IMR-90 (cell line): ENCODE measurements at regions not wholly inside any gene's neighbourhood (a gene's known extent, or its start where the extent isn't known, plus 50 kb on each side); places are given as distances from the start of the nearest gene placed in this dataset.

Experiments
- ATAC-seq: fragments of 200-7000 bp; cut with Tn5 transposase; 2 replicates; pipeline ENCODE4 v1.9.1; 2020; ENCODE audit warnings: low read depth, mild to moderate bottlenecking, moderate library complexity
- BruUV-seq: library from RNA; stranded (reverse); fragments of 400-500 nt; replicated peaks from 2 replicates; lab custom pipeline; 2021; lab: Mats Ljungman, UMichigan
- CTCF ChIA-PET: fragments of 300-600 bp; formaldehyde crosslinking; extraction: SDS; loops from one replicate; lab custom pipeline; 2021; ENCODE audit warnings: antibody characterized with exemption; lab: Yijun Ruan, JAX
- POLR2A ChIA-PET: fragments of 300-600 bp; sonication (Branson Sonifier 250); formaldehyde crosslinking; loops from one replicate; lab custom pipeline; 2022; ENCODE audit warnings: antibody characterized with exemption; ENCODE audit not compliant: unreplicated experiment; lab: Charles Lee
- DNase-seq: peaks from one replicate; pipeline ENCODE4 v3.0.0; 2013
- H2AFZ ChIP-seq: replicated peaks from 2 replicates; pipeline ENCODE3; 2013; ENCODE audit warnings: low read length, mild to moderate bottlenecking; ENCODE audit not compliant: poor library complexity
- H2AK5ac ChIP-seq: 2 replicates; pipeline ENCODE4 v1.6.1; 2013; ENCODE audit warnings: low read depth, low read length, inconsistent platforms
- H2AK9ac ChIP-seq: replicated peaks from 2 replicates; pipeline ENCODE3; 2013; ENCODE audit warnings: mild to moderate bottlenecking, low read depth, low read length, moderate library complexity; ENCODE audit not compliant: poor library complexity
- H2BK120ac ChIP-seq: 2 replicates; pipeline ENCODE4 v1.6.1; 2013; ENCODE audit warnings: low read depth, low read length, inconsistent platforms
- H2BK15ac ChIP-seq: 3 replicates; pipeline ENCODE4 v1.6.1; 2013; ENCODE audit warnings: low read depth, low read length, inconsistent platforms
- H2BK20ac ChIP-seq: 2 replicates; pipeline ENCODE4 v1.6.1; 2013; ENCODE audit warnings: low read depth, mild to moderate bottlenecking, inconsistent platforms, low read length, moderate library complexity
- H2BK5ac ChIP-seq: 2 replicates; pipeline ENCODE4 v1.6.1; 2013; ENCODE audit warnings: mild to moderate bottlenecking, low read depth, low read length, inconsistent platforms; ENCODE audit not compliant: poor library complexity, severe bottlenecking
- H3K14ac ChIP-seq: replicated peaks from 2 replicates; pipeline ENCODE4 v1.6.1; 2013; ENCODE audit warnings: low read depth, low read length, inconsistent platforms
- H3K18ac ChIP-seq: 2 replicates; pipeline ENCODE4 v1.6.1; 2013; ENCODE audit warnings: low read depth, low read length, control low read depth
- H3K23ac ChIP-seq: 2 replicates; pipeline ENCODE4 v1.6.1; 2013; ENCODE audit warnings: low read depth, low read length, inconsistent platforms
- H3K27ac ChIP-seq: 2 replicates; pipeline ENCODE4 v1.5.1; 2013; ENCODE audit warnings: mild to moderate bottlenecking, control low read depth, low read length; ENCODE audit not compliant: insufficient read depth
- H3K27me3 ChIP-seq: 2 replicates; pipeline ENCODE4 v1.6.1; 2013; ENCODE audit warnings: low read length; ENCODE audit not compliant: control insufficient read depth, insufficient read depth
- H3K36me3 ChIP-seq: 2 replicates; pipeline ENCODE4 v1.6.1; 2013; ENCODE audit warnings: low read length, mixed read lengths; ENCODE audit not compliant: control insufficient read depth, insufficient read depth
- H3K4ac ChIP-seq: 2 replicates; pipeline ENCODE4 v1.6.1; 2013; ENCODE audit warnings: low read depth, low read length, inconsistent platforms
- H3K4me1 ChIP-seq: 2 replicates; pipeline ENCODE4 v1.6.1; 2013; ENCODE audit warnings: low read length, mixed read lengths; ENCODE audit not compliant: control insufficient read depth, insufficient read depth
- H3K4me2 ChIP-seq: 2 replicates; pipeline ENCODE4 v1.6.1; 2013; ENCODE audit warnings: low read depth, mild to moderate bottlenecking, control low read depth, low read length, moderate library complexity
- H3K4me3 ChIP-seq: 2 replicates; pipeline ENCODE4 v1.5.1; 2013; ENCODE audit warnings: low read depth, mild to moderate bottlenecking, control low read depth, low read length, moderate library complexity; ENCODE audit not compliant: insufficient read depth
- H3K56ac ChIP-seq: 2 replicates; pipeline ENCODE4 v1.6.1; 2013; ENCODE audit warnings: low read length, inconsistent platforms; ENCODE audit not compliant: insufficient read depth; ENCODE audit errors: extremely low read depth
- H3K79me1 ChIP-seq, 2 experiments: 2 replicates each; pipeline ENCODE4 v1.6.1; 2013; ENCODE audit warnings: low read length in 2 of 2, inconsistent platforms in 1 of 2, low read depth in 1 of 2
- H3K9ac ChIP-seq: 2 replicates; pipeline ENCODE4 v1.6.1; 2013; ENCODE audit warnings: low read depth, low read length, control low read depth
- H3K9me1 ChIP-seq: 2 replicates; pipeline ENCODE4 v1.6.1; 2013; ENCODE audit warnings: low read length, inconsistent platforms; ENCODE audit not compliant: insufficient read depth
- H3K9me3 ChIP-seq: 2 replicates; pipeline ENCODE4 v1.6.1; 2013; ENCODE audit warnings: low read length; ENCODE audit not compliant: control insufficient read depth, insufficient read depth
- H4K20me1 ChIP-seq: 2 replicates; pipeline ENCODE4 v1.6.1; 2013; ENCODE audit warnings: low read length, inconsistent platforms; ENCODE audit not compliant: insufficient read depth
- H4K5ac ChIP-seq: 2 replicates; pipeline ENCODE4 v1.6.1; 2013; ENCODE audit warnings: mild to moderate bottlenecking, low read depth, low read length, control low read depth
- H4K8ac ChIP-seq, 2 experiments: 2 replicates each; pipeline ENCODE4 v1.6.1; 2013; ENCODE audit warnings: low read depth in 2 of 2, low read length in 2 of 2, control low read depth in 1 of 2, inconsistent platforms in 1 of 2
- H4K91ac ChIP-seq: 2 replicates; pipeline ENCODE4 v1.6.1; 2013; ENCODE audit warnings: low read depth, low read length, inconsistent platforms; ENCODE audit not compliant: insufficient read depth
- MAFK ChIP-seq: IDR thresholded peaks from 2 replicates; pipeline ENCODE4 v1.6.1; 2012; ENCODE audit warnings: low read depth, low read length, improper control_type of control experiment
- NFE2L2 ChIP-seq: fragments of 150-350 bp; IDR thresholded peaks from 2 replicates; pipeline ENCODE4 v1.6.1; 2016; ENCODE audit warnings: low read depth, mild to moderate bottlenecking, low read length
- WGBS, 2 experiments: methylation state at CpG; one replicate each; pipeline versions ENCODE4 v1.1.5 to v1.1.7; 2013; ENCODE audit warnings: missing lambda C conversion rate in 2 of 2; ENCODE audit not compliant: insufficient read length in 1 of 2; ENCODE audit errors: extremely low coverage in 2 of 2; 5-methylcytosine and 5-hydroxymethylcytosine counted together
- dilution Hi-C: fragments of 300-500 bp; cut with HindIII; formaldehyde crosslinking; loops from one replicate; pipeline ENCODE4 v1.14.3; 2018; ENCODE audit warnings: low sequenced_read_pairs; ENCODE audit not compliant: unreplicated experiment
- in situ Hi-C: fragments of 300-500 bp; cut with MboI; formaldehyde crosslinking; loops from 3 replicates; pipeline ENCODE4 v1.14.3; 2019; ENCODE audit warnings: low sequenced_read_pairs, inconsistent platforms, mixed read lengths
- intact Hi-C: fragments of 100-400 bp; cut with micrococcal nuclease; formaldehyde crosslinking; loops from 2 replicates; pipeline ENCODE4 v1.10.0; 2022
- TF ChIP-seq, protein P1 (sequence below): conservative IDR thresholded peaks from 2 replicates; pipeline ENCODE4 v1.5.1; 2012; ENCODE audit warnings: mild to moderate bottlenecking, low read depth, low read length, improper control_type of control experiment

GRCh38 chr4:43525646-43526045, 633.1 kb downstream of the GRXCR1 start:
- H3K56ac ChIP-seq, result no peak overlapping the region
- no peak overlapping the region for H2BK15ac ChIP-seq
- H3K9me3 ChIP-seq, result no peaks in the 10 kb centered on the region
- no peak overlapping the region for H4K91ac ChIP-seq
- H3K9me1 ChIP-seq, result no peaks in the 10 kb centered on the region
- H2AK5ac ChIP-seq, result no peak overlapping the region
- H3K14ac ChIP-seq, result no peak overlapping the region
- CTCF ChIA-PET, result no interaction called here
- no peak overlapping the region for H2AFZ ChIP-seq
- H3K4ac ChIP-seq, result no peak overlapping the region
- no peaks in the 10 kb centered on the region for H3K27me3 ChIP-seq
- WGBS, 2 experiments, result no CpG with 5 or more reads among the region's 2 CpGs
- TF ChIP-seq MAFK (peak; percentile 68), NFE2L2 (peak; percentile 90)
- TF ChIP-seq, protein P1, sequence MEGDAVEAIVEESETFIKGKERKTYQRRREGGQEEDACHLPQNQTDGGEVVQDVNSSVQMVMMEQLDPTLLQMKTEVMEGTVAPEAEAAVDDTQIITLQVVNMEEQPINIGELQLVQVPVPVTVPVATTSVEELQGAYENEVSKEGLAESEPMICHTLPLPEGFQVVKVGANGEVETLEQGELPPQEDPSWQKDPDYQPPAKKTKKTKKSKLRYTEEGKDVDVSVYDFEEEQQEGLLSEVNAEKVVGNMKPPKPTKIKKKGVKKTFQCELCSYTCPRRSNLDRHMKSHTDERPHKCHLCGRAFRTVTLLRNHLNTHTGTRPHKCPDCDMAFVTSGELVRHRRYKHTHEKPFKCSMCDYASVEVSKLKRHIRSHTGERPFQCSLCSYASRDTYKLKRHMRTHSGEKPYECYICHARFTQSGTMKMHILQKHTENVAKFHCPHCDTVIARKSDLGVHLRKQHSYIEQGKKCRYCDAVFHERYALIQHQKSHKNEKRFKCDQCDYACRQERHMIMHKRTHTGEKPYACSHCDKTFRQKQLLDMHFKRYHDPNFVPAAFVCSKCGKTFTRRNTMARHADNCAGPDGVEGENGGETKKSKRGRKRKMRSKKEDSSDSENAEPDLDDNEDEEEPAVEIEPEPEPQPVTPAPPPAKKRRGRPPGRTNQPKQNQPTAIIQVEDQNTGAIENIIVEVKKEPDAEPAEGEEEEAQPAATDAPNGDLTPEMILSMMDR, result no peak
- no peak overlapping the region for H3K18ac ChIP-seq
- no peak overlapping the region for H2BK5ac ChIP-seq
- no peak overlapping the region for H2AK9ac ChIP-seq
- dilution Hi-C loops, result no loop called here
- POLR2A ChIA-PET, result no interaction called here
- no peak overlapping the region for H2BK20ac ChIP-seq
- H4K5ac ChIP-seq, result no peak overlapping the region
- no peak overlapping the region for H3K4me2 ChIP-seq
- no peak overlapping the region for H3K23ac ChIP-seq
- H3K79me1 ChIP-seq, result no peaks in the 10 kb centered on the region
- no peak overlapping the region for H3K9ac ChIP-seq
- H4K8ac ChIP-seq, result no peak overlapping the region
- no peak overlapping the region for H3K27ac ChIP-seq
- H4K20me1 ChIP-seq, result no peaks in the 10 kb centered on the region
- H2BK120ac ChIP-seq, result no peak overlapping the region
- peak; percentile 21 for DNase-seq
- no peak overlapping the region for H3K4me3 ChIP-seq
- no TSS peak for BruUV-seq
- H3K36me3 ChIP-seq, result no peaks in the 10 kb centered on the region
- intact Hi-C loops, result no loop called here
- in situ Hi-C loops, result no loop called here
- no peak for ATAC-seq
- H3K4me1 ChIP-seq, result no peaks in the 10 kb centered on the region
